ENCODE measurements at regions not wholly inside any gene's neighbourhood (a gene's known extent, or its start where the extent isn't known, plus 50 kb on each side); places are given as distances from the start of the nearest gene placed in this dataset.
"Not testable (repeated sequence)": the region's sequence is repeated elsewhere in the genome, so short reads cannot be mapped to it uniquely, and the experiment has no call there.

- TF ChIP-seq CTCF (conservative IDR thresholded peaks at IDR 0.05; ENCODE audit: low read depth, low read length); EZH2 (IDR thresholded peaks at IDR 0.05; ENCODE audit: borderline replicate concordance, low read depth, low read length, poor library complexity, severe bottlenecking): not testable (repeated sequence)
Measured at GRCh38 chr1:224038832-224039231, 75.1 kb upstream of the FBXO28 start.
